ENCODE measurements at regions not wholly inside any gene's neighbourhood (a gene's known extent, or its start where the extent isn't known, plus 50 kb on each side); places are given as distances from the start of the nearest gene placed in this dataset.

- peaks cover 5% of the 10 kb centered on the region for H3K9me3 Mint-ChIP-seq (ENCODE audit: unreplicated experiment)
- H3K4me1 Mint-ChIP-seq (ENCODE audit: low read depth, unreplicated experiment): peaks cover 23% of the 10 kb centered on the region
- no peak for TF ChIP-seq CTCF (IDR thresholded peaks at IDR 0.05; ENCODE audit: partially characterized antibody, unreplicated experiment)
- H3K27me3 Mint-ChIP-seq (ENCODE audit: unreplicated experiment): peaks cover 3% of the 10 kb centered on the region
- peak overlapping the region; percentile 79 for H3K27ac Mint-ChIP-seq (ENCODE audit: unreplicated experiment)
- H3K36me3 Mint-ChIP-seq (ENCODE audit: unreplicated experiment): no peaks in the 10 kb centered on the region
- no peak for DNase-seq
- no peak overlapping the region for H3K4me3 Mint-ChIP-seq (ENCODE audit: unreplicated experiment)
Measured at GRCh38 chr5:155978850-155979249, 348.1 kb upstream of the SGCD start.

GRCh38 chr5:155982354-155982753 is 344.6 kb upstream of the SGCD start:
- Mint-ChIP-seq H3K9me3 (ENCODE audit: unreplicated experiment) (peaks cover 2% of the 10 kb centered on the region), H3K36me3 (ENCODE audit: unreplicated experiment) (no peaks in the 10 kb centered on the region), H3K27me3 (ENCODE audit: unreplicated experiment) (peaks cover 3% of the 10 kb centered on the region), H3K27ac (ENCODE audit: unreplicated experiment) (no peak overlapping the region), H3K4me3 (ENCODE audit: unreplicated experiment) (no peak overlapping the region), H3K4me1 (ENCODE audit: low read depth, unreplicated experiment) (peaks cover 19% of the 10 kb centered on the region)
- no peak for TF ChIP-seq CTCF (IDR thresholded peaks at IDR 0.05; ENCODE audit: partially characterized antibody, unreplicated experiment)
- no peak for DNase-seq

- H3K4me3 Mint-ChIP-seq (ENCODE audit: unreplicated experiment): no peak overlapping the region
- DNase-seq: no peak
- H3K27me3 Mint-ChIP-seq (ENCODE audit: unreplicated experiment): peaks cover 3% of the 10 kb centered on the region
- H3K9me3 Mint-ChIP-seq (ENCODE audit: unreplicated experiment): peaks cover 2% of the 10 kb centered on the region
- H3K4me1 Mint-ChIP-seq (ENCODE audit: low read depth, unreplicated experiment): peaks cover 8% of the 10 kb centered on the region
- TF ChIP-seq CTCF (IDR thresholded peaks at IDR 0.05; ENCODE audit: partially characterized antibody, unreplicated experiment): no peak
- H3K36me3 Mint-ChIP-seq (ENCODE audit: unreplicated experiment): no peaks in the 10 kb centered on the region
- no peak overlapping the region for H3K27ac Mint-ChIP-seq (ENCODE audit: unreplicated experiment)
Measured at GRCh38 chr5:155983954-155984353, 343.0 kb upstream of the SGCD start.

- no peaks in the 10 kb centered on the region for H3K27me3 Mint-ChIP-seq (ENCODE audit: unreplicated experiment)
- H3K9me3 Mint-ChIP-seq (ENCODE audit: unreplicated experiment): no peaks in the 10 kb centered on the region
- no peaks in the 10 kb centered on the region for H3K36me3 Mint-ChIP-seq (ENCODE audit: unreplicated experiment)
- DNase-seq: no peak
- TF ChIP-seq CTCF (IDR thresholded peaks at IDR 0.05; ENCODE audit: partially characterized antibody, unreplicated experiment): no peak
- H3K27ac Mint-ChIP-seq (ENCODE audit: unreplicated experiment): no peak overlapping the region
- no peaks in the 10 kb centered on the region for H3K4me1 Mint-ChIP-seq (ENCODE audit: low read depth, unreplicated experiment)
- H3K4me3 Mint-ChIP-seq (ENCODE audit: unreplicated experiment): no peak overlapping the region
Measured at GRCh38 chr5:155987265-155987810, 339.6 kb upstream of the SGCD start.

- H3K4me3 Mint-ChIP-seq (ENCODE audit: unreplicated experiment): no peak overlapping the region
- peaks cover 3% of the 10 kb centered on the region for H3K9me3 Mint-ChIP-seq (ENCODE audit: unreplicated experiment)
- no peaks in the 10 kb centered on the region for H3K36me3 Mint-ChIP-seq (ENCODE audit: unreplicated experiment)
- no peak overlapping the region for H3K27ac Mint-ChIP-seq (ENCODE audit: unreplicated experiment)
- no peaks in the 10 kb centered on the region for H3K4me1 Mint-ChIP-seq (ENCODE audit: low read depth, unreplicated experiment)
- no peak for DNase-seq
- no peak for TF ChIP-seq CTCF (IDR thresholded peaks at IDR 0.05; ENCODE audit: partially characterized antibody, unreplicated experiment)
- no peaks in the 10 kb centered on the region for H3K27me3 Mint-ChIP-seq (ENCODE audit: unreplicated experiment)
Measured at GRCh38 chr5:155989879-155990278, 337.1 kb upstream of the SGCD start.
